Heart left ventricle (tissue), 13 donors: ENCODE measurements at regions not wholly inside any gene's neighbourhood (a gene's known extent, or its start where the extent isn't known, plus 50 kb on each side); places are given as distances from the start of the nearest gene placed in this dataset.

Experiments
- POLR2A ChIP-seq, 2 donors: fragments of 450-650 bp; IDR thresholded peaks; one replicate each; pipeline ENCODE4 v1.6.1; 2017; ENCODE audit warnings: antibody characterized with exemption in 2 of 2, mild to moderate bottlenecking in 2 of 2, moderate library complexity in 2 of 2
- TF ChIP-seq, protein P1 (sequence below), 12 donors: fragments of 200-600 bp; sonication (generic) in 4 of 12; IDR thresholded peaks; one replicate each; pipeline versions ENCODE4 v1.5.0 to v1.8.0; 2018 to 2022; ENCODE audit warnings: antibody characterized with exemption in 12 of 12, mild to moderate bottlenecking in 5 of 12
- donor health status: ischemic (EF 13 %, LVEDD 7.1; RV severe dilation, severe dysfunction).
- donor health status: DM: no; HTN: yes; CAD: no.
- donor health status: DM: no; HTN: no; CAD: no.
- donor health status: ischemic (EF 25% LVEDD 6.9; RV normal size, moderate dysfunction).
- donor health status: ischemic (EF 25% LVEDD 5.7; RV mildly dilated, moderate dysfunction).
- donor health status: ischemic (EF 35%, LVEDD 5.7; RV mildly dilated, moderate dysfunction).
- donor health status: nonischemic (EF 11% LVEDD 7.7; RV severe dilation, severe dysfunction).
- donor health status: DM: yes; HTN: yes; CAD: no.
- donor health status: PGD.
- donor health status: ischemic (EF 29% LVEDD 5.4; RV normal size, mild dysfunction).
- donor health status: nonischemic (EF 23%, LVEDD 6.1; RV moderate dilation, normal function).

DNA sequence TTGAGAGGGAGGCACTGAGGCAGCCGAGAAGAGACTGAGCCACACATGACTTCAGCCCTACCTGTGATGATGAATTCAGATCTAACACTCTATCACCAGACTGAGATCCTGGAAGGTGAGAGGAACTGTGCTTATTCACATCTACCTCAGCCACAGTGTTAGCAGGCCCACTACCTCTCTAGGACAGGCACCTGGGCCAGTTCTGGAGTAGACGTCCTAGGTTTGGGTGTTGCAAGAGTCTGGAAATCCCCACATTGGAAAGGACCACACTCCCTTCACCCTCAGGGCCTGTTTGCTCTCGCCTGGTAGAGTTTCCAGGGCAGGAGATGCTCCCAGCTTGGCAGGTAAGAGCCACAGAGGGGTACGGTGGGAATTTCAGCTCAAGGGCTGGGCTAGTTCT lies 113.8 kb upstream of the CCL21 start:
- TF ChIP-seq, protein P1, sequence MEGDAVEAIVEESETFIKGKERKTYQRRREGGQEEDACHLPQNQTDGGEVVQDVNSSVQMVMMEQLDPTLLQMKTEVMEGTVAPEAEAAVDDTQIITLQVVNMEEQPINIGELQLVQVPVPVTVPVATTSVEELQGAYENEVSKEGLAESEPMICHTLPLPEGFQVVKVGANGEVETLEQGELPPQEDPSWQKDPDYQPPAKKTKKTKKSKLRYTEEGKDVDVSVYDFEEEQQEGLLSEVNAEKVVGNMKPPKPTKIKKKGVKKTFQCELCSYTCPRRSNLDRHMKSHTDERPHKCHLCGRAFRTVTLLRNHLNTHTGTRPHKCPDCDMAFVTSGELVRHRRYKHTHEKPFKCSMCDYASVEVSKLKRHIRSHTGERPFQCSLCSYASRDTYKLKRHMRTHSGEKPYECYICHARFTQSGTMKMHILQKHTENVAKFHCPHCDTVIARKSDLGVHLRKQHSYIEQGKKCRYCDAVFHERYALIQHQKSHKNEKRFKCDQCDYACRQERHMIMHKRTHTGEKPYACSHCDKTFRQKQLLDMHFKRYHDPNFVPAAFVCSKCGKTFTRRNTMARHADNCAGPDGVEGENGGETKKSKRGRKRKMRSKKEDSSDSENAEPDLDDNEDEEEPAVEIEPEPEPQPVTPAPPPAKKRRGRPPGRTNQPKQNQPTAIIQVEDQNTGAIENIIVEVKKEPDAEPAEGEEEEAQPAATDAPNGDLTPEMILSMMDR (IDR thresholded peaks at IDR 0.05), result no peak
- no peak for TF ChIP-seq POLR2A (IDR thresholded peaks at IDR 0.05)
